ENCODE measurements at regions not wholly inside any gene's neighbourhood (a gene's known extent, or its start where the extent isn't known, plus 50 kb on each side); places are given as distances from the start of the nearest gene placed in this dataset.
"Not testable (repeated sequence)": the region's sequence is repeated elsewhere in the genome, so short reads cannot be mapped to it uniquely, and the experiment has no call there.

DNA sequence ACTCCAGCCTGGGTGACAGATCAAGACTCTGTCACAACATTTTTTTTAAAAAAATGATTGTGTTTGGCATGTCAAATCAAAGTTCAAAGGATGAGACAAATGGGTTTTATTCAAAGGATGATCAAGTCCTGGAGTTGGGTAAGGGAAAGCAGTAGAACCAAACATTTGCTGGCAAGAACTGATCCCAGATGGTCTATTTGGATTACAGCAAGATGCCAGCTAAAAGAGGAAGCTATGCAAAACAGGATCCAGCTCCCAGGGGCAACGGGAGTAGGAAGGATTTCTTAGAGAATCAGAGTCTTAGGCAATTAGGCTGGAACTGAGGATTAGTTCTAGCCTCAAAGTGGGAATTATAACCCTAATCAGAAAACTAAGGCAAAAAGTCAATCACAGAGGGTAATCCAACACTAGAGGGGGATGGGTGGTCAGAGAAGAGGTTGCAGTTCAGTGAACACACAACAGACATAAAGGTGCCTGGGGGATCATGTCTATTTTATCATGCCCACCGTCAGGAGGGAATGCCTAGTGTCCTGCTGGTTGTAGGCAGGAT lies 133.0 kb upstream of the PLS3 start:
- intact Hi-C loops (cut with DNase I; ENCODE audit: low total_unique reads), result no loop called here
- Histone ChIP-seq H3K36me3 (no peaks in the 10 kb centered on the region), H3K27ac (no peak overlapping the region), H3K9me3 (no peaks in the 10 kb centered on the region), H3K4me3 (no peak overlapping the region), H3K27me3 (no peaks in the 10 kb centered on the region), H3K4me1 (no peaks in the 10 kb centered on the region)
- no peak for TF ChIP-seq POLR2A (IDR thresholded peaks at IDR 0.05)
- TF ChIP-seq, protein P1, sequence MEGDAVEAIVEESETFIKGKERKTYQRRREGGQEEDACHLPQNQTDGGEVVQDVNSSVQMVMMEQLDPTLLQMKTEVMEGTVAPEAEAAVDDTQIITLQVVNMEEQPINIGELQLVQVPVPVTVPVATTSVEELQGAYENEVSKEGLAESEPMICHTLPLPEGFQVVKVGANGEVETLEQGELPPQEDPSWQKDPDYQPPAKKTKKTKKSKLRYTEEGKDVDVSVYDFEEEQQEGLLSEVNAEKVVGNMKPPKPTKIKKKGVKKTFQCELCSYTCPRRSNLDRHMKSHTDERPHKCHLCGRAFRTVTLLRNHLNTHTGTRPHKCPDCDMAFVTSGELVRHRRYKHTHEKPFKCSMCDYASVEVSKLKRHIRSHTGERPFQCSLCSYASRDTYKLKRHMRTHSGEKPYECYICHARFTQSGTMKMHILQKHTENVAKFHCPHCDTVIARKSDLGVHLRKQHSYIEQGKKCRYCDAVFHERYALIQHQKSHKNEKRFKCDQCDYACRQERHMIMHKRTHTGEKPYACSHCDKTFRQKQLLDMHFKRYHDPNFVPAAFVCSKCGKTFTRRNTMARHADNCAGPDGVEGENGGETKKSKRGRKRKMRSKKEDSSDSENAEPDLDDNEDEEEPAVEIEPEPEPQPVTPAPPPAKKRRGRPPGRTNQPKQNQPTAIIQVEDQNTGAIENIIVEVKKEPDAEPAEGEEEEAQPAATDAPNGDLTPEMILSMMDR (IDR thresholded peaks at IDR 0.05), result no peak
- no peak for DNase-seq

DNA sequence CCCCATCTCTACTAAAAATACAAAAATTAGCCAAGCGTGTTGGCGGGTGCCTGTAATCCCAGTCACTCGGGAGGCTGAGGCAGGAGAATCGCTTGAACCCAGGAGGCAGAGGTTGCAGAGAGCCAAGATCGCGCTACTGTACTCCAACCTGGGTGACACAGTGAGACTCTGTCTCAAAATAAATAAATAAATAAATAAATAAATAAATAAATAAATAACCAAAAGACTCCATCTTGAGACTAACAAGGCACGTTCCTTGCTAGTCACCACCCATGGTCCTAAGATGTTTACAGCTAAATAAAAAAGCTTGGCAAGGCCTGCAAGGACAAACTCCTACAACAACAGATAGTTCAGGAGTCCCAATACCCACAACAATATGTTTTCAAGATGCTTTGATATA lies 126.1 kb upstream of the PLS3 start:
- DNase-seq; H3K4me1 ChIP-seq; H3K27ac ChIP-seq; intact Hi-C loops (cut with DNase I; ENCODE audit: low total_unique reads); H3K27me3 ChIP-seq; H3K9me3 ChIP-seq; H3K36me3 ChIP-seq; H3K4me3 ChIP-seq: not testable (repeated sequence)

DNA sequence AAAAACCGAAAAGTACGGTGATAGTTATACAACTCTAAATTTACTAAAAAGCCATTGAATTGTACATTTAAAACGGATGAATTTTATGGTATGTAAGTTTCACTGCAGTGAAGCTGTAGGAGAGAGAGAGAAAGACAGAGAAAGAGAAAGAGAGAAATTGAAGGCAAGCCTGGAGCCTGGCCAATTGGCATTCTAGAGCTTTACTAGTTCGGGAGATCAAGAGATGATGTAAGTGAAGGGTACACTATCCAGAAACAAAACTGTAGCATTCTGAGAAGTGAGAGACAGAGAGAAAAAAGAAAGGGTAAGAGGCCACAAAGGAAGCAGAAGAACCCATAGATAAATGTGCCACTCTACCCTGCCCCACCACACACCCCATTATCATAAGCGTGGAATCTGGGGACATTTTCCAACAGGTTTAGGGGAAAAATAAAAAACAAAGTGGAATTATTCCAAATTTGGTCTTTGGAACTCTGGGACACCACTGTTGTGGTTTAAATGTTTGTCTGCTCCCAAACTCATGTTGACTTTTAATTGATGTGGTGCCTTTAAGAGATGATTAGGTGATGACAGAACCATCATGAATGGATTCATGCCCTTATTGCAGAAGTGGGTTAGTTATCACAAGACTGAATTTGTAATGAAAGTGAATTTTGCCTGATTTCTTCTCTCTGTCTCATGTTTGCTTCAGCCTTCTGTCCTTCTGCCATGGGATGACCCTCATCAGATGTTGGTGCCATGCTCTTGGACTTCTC lies 123.0 kb upstream of the PLS3 start:
- H3K27ac ChIP-seq, result no peak overlapping the region
- H3K4me1 ChIP-seq, result no peaks in the 10 kb centered on the region
- TF ChIP-seq, protein P1 (IDR thresholded peaks at IDR 0.05), result no peak
- no peak for TF ChIP-seq POLR2A (IDR thresholded peaks at IDR 0.05)
- no peak overlapping the region for H3K4me3 ChIP-seq
- intact Hi-C loops (cut with DNase I; ENCODE audit: low total_unique reads), result no loop called here
- no peak for DNase-seq
- no peaks in the 10 kb centered on the region for H3K27me3 ChIP-seq
- no peaks in the 10 kb centered on the region for H3K36me3 ChIP-seq
- H3K9me3 ChIP-seq, result no peaks in the 10 kb centered on the region

DNA sequence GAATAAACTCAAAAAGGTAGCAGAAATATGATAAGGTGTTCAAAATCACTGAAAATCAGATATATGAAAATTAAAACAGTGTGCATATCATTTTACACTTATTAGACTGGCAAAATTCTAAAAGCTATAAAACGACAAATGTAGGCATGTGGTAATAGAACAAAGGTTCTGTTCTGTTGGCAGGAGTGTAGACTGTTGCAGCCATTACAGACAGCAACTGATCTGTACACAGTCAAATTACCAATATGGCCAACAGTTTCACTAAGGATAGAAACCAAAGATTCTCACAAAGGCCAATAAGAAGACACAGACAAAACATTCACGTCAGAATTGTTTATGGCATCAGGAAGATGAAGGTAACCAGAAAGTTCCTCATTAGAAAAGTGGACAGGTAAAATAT lies 112.8 kb upstream of the PLS3 start:
- Histone ChIP-seq H3K36me3 (no peaks in the 10 kb centered on the region), H3K27me3 (peaks cover 0 to 6% of the 10 kb centered on the region in 2 donors), H3K4me1 (no peaks in the 10 kb centered on the region), H3K4me3 (no peak overlapping the region), H3K27ac (no peak overlapping the region), H3K9me3 (no peaks in the 10 kb centered on the region)
- no peak for DNase-seq
- intact Hi-C loops (cut with DNase I; ENCODE audit: low total_unique reads), result no loop called here
- TF ChIP-seq POLR2A (IDR thresholded peaks at IDR 0.05), result no peak
- TF ChIP-seq, protein P1 (IDR thresholded peaks at IDR 0.05), result no peak

DNA sequence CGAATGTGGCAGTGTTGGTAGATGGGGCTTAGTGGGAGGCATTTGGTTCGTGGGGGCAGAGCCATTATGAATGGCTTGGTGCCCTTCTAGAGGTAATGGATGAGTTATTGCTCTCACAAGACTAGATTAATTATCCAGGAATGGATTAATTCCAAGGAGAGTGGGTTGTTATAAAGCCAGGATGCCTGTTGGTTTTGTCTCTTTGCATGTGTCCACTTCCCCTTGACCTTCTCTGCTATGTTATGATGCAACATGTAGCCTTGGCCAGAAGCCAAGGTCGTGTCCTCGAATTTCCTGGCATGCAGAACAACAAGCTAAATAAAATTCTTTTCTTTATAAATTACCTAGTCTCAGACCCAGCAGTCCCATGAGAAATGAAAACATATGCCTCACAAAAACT lies 111.2 kb upstream of the PLS3 start:
- no peaks in the 10 kb centered on the region for H3K9me3 ChIP-seq
- TF ChIP-seq, protein P1 (IDR thresholded peaks at IDR 0.05), result no peak
- no peak for TF ChIP-seq POLR2A (IDR thresholded peaks at IDR 0.05)
- H3K4me3 ChIP-seq, result no peak overlapping the region
- peak; percentile 64 to 68 for DNase-seq
- no peaks in the 10 kb centered on the region for H3K4me1 ChIP-seq
- intact Hi-C loops (cut with DNase I; ENCODE audit: low total_unique reads), result no loop called here
- peaks cover 0 to 6% of the 10 kb centered on the region in 2 donors for H3K27me3 ChIP-seq
- no peaks in the 10 kb centered on the region for H3K36me3 ChIP-seq
- peak overlapping the region; percentile 31 to 54 for H3K27ac ChIP-seq

All from uterus (tissue), 3 donors.